ENCODE measurements at regions not wholly inside any gene's neighbourhood (a gene's known extent, or its start where the extent isn't known, plus 50 kb on each side); places are given as distances from the start of the nearest gene placed in this dataset.

- TF ChIP-seq CHD7 (IDR thresholded peaks at IDR 0.05; ENCODE audit: insufficient replicate concordance, low read length) (no peak), NANOG (IDR thresholded peaks at IDR 0.05; ENCODE audit: insufficient read depth, low read depth, low read length, poor library complexity, severe bottlenecking) (no peak), RBBP5 (IDR thresholded peaks at IDR 0.05; ENCODE audit: borderline replicate concordance, low read depth, low read length) (no peak), SIRT6 (IDR thresholded peaks at IDR 0.05; ENCODE audit: low read length) (no peak), E2F6 (IDR thresholded peaks at IDR 0.05) (no peak), FOSL1 (IDR thresholded peaks at IDR 0.05; ENCODE audit: insufficient read depth, low read depth, low read length) (no peak), SP1 (IDR thresholded peaks at IDR 0.05; ENCODE audit: low read depth, low read length) (no peak)
These were observed 88.4 kb upstream of the SOX1 start (continued) for GRCh38 chr13:111978546-111978945.
